H1 (cell line): ENCODE measurements at regions not wholly inside any gene's neighbourhood (a gene's known extent, or its start where the extent isn't known, plus 50 kb on each side); places are given as distances from the start of the nearest gene placed in this dataset.

Experiments used
- BACH1 ChIP-seq: IDR thresholded peaks from 2 replicates; pipeline ENCODE4 v1.6.1; 2012; ENCODE audit warnings: low read length, improper control_type of control experiment
- CBX8 ChIP-seq: fragments of 300-800, 300-1000 bp; sonication (generic); IDR thresholded peaks from 2 replicates; pipeline ENCODE4 v1.7.1; 2016; ENCODE audit warnings: low read depth, low read length, borderline replicate concordance

DNA sequence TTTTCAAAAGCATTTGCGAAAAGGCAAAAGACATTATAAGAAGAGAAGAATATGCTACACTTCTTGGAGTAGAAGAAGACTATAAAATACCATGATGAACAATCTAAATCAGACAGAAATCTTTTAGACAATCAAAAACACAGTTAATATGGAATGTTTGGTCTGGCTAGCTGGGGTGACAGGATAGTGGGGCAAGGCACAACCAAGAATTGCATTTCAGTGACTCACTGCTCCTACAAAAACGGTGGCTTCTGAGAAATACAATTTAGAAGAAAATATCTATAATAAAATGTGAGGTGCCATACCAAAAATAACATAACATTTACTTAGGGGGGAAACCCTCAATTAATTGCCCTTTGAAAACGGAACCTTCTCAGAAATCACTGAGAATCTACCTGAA is 363.4 kb downstream of the NPR3 start (continued):
- TF ChIP-seq BACH1: no peak
- no peak for TF ChIP-seq CBX8
